NCI-H1694 (cell line): ENCODE measurements at regions not wholly inside any gene's neighbourhood (a gene's known extent, or its start where the extent isn't known, plus 50 kb on each side); places are given as distances from the start of the nearest gene placed in this dataset.

ENCODE experiments used
- DNase-seq: peaks from one replicate; lab custom pipeline; 2025; lab: John Stamatoyannopoulos, UW

DNA sequence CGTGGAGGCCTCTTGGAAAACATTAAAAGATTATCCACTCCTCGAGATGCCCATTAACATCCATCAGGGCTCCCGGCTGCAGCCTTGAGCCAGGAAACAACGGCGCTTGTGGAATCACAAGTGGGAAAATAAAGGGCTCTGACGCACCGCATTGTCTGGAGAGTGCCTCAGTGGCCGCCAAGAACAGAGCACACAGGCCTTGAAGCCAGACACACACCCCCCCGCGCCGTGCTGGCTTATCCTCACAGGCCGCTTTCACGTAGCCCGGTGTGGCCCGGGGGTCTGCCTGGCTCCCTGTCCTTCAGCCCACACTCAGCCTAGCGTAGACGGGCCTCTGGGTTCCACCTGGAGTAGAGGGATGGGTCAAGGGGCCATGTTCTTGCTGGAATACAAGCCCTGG, 1020.5 kb downstream of the BRD1 start:
- no peak for DNase-seq

DNA sequence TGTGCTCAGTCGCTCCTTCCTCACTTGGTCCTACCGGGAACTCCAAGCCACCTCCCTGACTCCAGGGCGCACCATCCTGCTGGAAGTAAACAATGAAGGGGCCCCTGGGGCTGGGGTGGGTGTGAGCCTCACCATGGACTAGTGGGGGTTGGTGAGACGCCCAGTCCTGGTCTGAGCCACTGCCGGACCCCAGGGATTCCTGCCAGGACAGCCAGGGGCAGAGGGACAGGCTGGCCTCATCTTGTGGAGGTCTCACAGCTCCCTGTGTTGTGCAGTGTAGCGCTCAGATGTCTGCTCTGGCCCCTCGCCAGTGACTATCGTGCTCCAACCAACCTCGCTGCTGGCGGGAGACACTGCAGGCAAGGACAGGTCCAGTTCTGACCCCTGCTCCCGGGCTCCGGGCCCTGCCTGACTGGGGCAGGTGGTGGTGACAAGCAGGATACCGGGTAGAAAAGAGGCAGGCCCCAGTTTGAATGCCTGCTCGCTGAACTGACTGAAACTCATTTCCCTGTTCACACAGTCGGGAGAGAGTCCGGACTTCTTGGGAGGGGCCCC, 1021.4 kb downstream of the BRD1 start:
- DNase-seq = no peak

GRCh38 chr22:48805516-48805915, 1022.2 kb downstream of the BRD1 start:
- no peak for DNase-seq

GRCh38 chr22:48804811-48805301, 1022.8 kb downstream of the BRD1 start:
- DNase-seq = no peak

DNA sequence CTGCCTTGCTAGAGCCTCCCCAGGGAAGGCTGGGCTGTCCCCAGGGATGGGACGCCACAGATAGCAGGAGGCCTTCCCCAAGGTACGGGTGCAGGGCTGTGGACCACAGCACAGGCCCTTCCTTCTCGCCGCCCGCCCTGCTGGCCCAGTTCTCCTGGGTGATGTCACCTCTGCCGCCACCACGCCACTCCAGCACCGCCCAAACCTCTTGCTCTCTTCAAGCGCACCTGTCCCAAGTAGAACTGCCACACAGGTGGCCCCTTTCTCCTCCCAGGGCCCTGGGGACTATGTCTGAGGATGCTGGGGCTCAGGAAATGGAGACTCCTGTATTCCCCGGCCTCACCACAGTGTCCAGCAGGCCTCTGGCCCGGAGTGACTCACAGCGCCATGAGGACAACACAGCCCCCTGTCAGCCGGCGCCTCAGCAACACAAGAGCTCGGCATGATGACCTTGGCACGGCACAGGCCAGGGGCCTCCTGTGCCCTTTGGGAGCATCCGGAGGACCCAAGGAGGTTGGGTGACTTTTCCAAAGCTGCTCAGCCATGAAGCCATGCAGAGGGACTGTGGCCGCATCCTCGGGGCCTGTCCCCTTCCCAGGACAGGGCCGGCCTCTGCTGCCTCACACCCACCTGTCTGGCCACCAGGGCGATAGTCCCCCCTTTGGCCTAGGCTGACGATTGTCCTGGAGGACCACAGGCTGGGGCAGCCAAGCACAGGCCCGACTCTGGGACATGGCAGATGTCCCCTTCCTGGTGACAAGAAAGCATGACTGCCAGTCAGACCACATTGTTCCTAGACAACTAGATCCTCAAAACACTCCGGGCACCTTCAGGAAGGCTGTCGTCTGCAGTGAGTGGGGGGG, 1023.5 kb downstream of the BRD1 start:
- no peak for DNase-seq

DNA sequence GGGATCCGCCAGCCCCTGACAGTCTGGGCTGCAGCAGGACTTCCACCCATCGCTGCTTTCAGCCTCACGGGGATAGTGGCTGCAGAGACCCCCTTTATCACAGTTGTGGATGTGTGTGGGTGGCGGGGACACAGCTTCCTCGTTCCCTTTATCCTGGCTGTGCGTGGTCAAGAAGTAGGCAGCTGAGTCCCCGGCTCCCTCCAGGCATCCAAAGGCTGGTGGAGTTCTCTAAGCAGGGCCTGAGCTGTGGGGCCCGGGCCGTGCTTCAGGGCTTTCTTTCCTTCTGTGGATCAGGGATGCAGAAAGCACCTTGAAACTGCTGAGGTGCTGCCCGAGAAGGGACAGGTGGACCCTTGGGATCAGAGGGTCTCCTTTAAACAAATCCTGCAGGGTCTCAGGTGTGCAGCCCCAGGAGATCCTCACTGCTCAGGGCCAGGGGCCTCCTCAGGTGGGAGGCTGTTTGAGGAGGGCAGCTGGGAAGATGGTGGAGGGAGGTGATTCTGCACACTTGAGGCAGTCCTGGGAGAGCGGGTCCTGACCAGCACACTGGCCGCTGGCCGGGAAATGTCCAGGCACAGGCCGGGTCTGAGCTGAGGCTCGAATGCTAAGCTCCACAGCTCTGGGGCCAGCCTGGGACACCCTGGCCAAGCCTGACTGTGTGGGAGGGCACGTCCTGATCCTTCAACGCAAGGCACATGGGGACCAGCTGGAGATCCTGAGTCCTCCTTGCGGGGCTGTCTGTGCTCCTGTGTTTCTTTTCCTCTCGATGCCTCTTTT, 1024.3 kb downstream of the BRD1 start:
- DNase-seq = no peak

- DNase-seq = no peak
These were observed 1025.1 kb downstream of the BRD1 start for GRCh38 chr22:48802576-48802975.

DNA sequence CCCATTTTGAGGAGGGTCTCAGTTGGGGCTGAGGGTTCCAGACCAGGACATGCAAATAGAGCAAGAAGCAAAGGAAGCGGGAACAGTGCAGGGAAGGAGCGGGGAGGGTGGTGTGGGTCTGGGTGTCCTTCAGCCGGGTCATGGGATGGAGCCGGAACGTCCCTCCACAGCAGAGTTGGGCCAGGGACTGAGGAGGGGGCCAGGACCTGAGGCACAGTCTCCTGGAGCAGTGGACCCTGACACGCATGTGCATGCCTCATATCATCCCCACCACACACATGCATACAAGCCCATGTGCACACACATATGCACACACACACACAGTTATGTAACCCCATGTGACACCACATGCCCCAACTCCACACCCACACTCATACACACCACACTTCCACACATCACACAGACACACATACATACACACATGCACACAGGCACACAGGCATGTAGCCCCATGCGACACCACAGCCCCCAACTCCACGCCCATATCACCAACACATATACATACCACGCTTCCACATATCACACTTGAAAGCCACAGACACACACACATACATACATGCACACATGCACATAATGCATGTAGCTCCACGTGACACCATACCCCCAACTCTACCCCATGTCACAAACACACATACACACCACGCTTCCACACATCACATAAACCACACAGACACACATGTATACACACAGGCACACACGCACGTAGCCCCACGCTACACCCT, 1026.6 kb downstream of the BRD1 start:
- DNase-seq = no peak

GRCh38 chr22:48800036-48800885, 1027.4 kb downstream of the BRD1 start:
- no peak for DNase-seq

GRCh38 chr22:48799227-48799970, 1028.3 kb downstream of the BRD1 start:
- no peak for DNase-seq

DNA sequence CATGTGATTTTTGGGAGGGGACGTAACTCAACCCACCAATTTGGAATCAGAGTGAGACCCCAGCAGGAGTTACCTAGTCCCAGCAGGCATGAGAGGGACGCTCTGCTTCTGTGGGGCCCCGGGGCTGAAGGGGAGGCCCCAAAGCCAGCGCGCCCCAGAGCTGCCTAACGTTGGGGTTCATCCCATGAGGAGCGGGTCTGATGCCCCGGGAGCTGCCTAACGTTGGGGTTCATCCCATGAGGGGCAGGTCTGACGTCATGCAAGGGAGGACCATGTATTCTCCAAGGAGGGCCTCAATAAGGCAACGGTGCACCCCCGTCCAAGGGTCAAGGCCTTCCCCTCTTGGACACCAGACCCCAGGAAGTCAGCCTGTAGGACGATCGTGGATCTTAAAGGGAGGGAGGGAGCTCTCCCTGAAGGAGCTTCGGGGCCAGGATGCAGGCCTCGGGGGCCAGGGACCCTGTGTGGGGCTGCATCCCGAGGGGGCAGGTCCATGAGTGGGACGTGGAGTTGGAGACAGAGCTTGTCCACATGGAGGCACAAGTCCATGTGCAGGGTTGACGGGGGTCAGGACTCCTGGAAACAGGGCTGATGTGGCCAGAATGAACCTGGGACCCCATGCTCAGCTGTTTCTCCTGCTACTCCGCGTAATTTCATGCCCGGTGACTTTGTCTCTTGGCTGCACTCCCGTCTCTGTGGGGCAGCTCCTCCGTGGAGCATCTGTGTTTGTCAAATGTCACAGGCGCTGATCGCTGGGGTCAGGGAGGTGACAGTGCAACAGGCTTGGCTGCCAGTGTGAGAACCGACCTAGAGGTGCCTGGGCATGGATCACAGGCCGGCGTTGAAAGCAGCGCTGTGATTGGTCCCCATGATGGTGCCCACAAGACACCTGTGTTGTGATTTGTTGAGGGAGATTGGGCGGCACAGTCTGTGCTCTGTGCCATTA, 1029.1 kb downstream of the BRD1 start:
- no peak for DNase-seq

GRCh38 chr22:48797731-48798130, 1029.9 kb downstream of the BRD1 start:
- no peak for DNase-seq

DNA sequence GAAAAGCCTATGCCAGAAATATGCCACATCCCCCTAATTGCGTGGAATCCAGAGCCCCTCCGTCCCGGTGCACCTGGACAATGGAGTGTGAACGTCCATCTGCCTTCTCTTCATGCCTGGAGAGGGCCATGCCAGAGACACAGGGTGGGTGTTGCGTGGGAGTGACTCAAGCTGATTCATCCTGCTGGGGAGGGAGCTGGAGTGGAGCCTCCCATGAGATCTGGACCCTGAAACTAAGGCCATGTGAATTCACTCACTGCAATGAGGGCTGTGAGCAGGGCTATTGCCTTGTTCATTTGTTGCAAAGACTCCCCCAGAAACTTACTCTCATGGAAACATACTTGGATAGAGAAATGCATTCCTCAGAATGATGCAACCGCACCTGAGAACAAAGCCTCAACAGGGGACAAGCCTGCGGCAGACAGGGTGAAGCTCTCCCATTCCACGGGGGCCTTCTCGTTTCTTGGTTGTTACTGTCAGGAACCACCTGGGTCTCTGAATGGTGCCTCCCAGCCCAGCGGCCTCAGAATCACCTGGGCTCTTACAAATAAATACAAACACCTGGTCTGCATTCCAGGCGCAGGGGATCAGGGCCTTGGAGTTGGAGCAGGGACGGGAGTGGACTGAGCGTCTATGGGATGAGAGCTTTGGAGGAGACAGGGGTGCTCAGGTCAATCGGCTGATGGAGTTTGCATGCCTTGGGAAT, 1031.2 kb downstream of the BRD1 start:
- no peak for DNase-seq

DNA sequence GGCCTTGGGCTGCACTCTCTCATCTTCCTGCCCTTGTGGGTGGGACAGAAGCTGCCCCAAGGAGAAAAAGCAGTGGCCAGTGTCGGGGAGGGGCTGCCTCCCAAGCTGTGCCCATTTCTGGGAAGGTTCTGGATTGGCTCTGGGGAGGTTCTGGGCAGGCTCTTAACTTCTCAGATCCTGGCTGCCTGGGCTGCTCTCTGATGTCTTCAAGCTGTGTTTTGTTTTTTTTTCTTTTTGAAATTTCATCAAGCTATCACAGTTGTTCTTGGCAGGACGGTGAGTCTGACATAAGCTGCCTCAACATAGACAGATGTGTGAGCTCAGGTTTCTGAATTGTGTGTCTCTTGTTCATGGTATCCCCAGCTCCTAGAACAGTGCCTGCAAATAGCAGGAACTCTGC, 1032.0 kb downstream of the BRD1 start:
- no peak for DNase-seq

GRCh38 chr22:48794906-48795305, 1032.8 kb downstream of the BRD1 start:
- DNase-seq = no peak

DNA sequence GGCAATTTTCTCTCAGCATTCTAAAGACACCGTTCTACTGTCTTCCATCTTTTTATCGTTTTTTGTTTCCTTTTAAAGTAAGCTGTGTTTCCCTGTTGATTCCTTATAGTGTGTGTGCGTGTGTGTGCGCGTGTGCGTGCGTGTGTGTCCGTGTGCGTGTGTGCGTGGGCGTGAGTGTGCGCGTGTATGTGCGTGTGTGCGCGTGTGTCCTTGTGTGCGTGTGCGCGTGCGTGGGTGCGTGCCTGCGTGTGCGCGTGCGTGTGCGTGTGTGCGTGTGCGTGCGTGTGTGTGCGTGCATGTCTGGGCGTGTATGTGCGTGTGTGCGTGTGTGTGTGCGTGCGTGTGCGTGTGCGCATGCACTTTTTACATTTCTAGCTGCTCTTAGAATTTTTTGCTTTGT, 1033.7 kb downstream of the BRD1 start:
- no peak for DNase-seq

GRCh38 chr22:48786679-48786996, 1041.0 kb downstream of the BRD1 start:
- no peak for DNase-seq

DNA sequence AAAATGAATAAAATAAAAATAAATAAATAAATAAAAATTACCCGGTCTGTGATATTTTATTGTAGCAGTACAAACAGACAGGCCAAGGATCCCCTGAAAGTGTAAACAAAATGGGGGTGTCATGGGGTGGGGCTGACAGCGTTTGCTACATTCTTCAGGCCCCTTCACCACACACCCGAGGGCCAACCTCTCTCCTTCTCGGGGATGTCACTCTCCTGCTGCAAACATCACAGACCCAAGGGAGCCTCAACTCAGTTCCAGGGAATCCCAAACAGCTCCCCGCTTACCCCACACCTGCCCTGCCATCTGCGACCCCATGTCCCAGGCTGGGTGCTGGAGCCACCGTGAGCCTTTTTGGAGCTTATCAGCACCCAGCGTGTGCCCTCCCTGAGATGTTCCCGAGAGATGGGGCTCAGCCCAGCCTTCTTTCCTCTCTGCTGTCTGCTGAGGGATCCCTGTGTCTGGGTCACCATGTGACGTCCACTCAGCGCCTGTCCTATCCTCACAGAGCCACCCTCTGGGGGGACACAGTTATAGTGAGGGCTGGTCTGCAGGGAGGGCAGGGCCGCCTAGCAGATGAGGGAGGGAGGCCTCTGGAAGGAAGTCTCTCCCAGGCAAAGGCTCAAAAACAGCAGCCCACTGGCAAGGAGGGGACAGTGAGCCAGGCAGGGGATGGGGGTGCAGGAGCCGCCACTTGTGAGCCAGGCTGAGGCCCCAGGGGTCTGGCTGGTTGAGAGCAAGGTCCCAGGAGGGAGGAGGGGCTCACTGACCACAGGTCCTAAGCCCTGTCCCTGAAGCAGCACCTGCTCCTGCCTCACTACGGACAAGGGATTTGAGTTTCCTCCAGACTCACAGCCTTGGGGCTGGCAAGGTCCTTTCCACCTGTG, 1041.6 kb downstream of the BRD1 start:
- DNase-seq = no peak
